HG02852 (cell line): ENCODE measurements at regions not wholly inside any gene's neighbourhood (a gene's known extent, or its start where the extent isn't known, plus 50 kb on each side); places are given as distances from the start of the nearest gene placed in this dataset.

ENCODE experiments used
- ATAC-seq: cut with Tn5 transposase; IDR thresholded peaks from one replicate; pipeline ENCODE4 v1.9.1; 2021; ENCODE audit warnings: mild to moderate bottlenecking, moderate library complexity; ENCODE audit not compliant: unreplicated experiment

- no peak for ATAC-seq
Measured at GRCh38 chr17:74104921-74105320, 98.6 kb upstream of the RPL38 start.

- ATAC-seq: no peak
Measured at GRCh38 chr17:74107107-74107506, 96.4 kb upstream of the RPL38 start.

- ATAC-seq: no peak
Measured at GRCh38 chr17:74108126-74108705, 95.3 kb upstream of the RPL38 start.

GRCh38 chr17:74110467-74110866 lies 93.0 kb upstream of the RPL38 start:
- ATAC-seq: no peak

- no peak for ATAC-seq
Measured at GRCh38 chr17:74113326-74113725, 90.2 kb upstream of the RPL38 start.

- ATAC-seq: no peak
Measured at GRCh38 chr17:74113952-74114351, 89.5 kb upstream of the RPL38 start.

GRCh38 chr17:74114881-74115470 lies 88.5 kb upstream of the RPL38 start:
- ATAC-seq: no peak

- ATAC-seq: no peak
Measured at GRCh38 chr17:74115586-74115985, 87.9 kb upstream of the RPL38 start.

- no peak for ATAC-seq
Measured at GRCh38 chr17:74116087-74116717, 87.3 kb upstream of the RPL38 start.

- no peak for ATAC-seq
Measured at GRCh38 chr17:74117087-74117698, 86.3 kb upstream of the RPL38 start.

GRCh38 chr17:74117999-74118421 lies 85.5 kb upstream of the RPL38 start:
- no peak for ATAC-seq

GRCh38 chr17:74118504-74118903 lies 85.0 kb upstream of the RPL38 start:
- ATAC-seq: no peak

- ATAC-seq: no peak
Measured at GRCh38 chr17:74119049-74119580, 84.4 kb upstream of the RPL38 start.

- ATAC-seq: no peak
Measured at GRCh38 chr17:74119965-74120364, 83.5 kb upstream of the RPL38 start.

GRCh38 chr17:74123350-74123749 lies 80.1 kb upstream of the RPL38 start:
- ATAC-seq: no peak

GRCh38 chr17:74123866-74124444 lies 79.5 kb upstream of the RPL38 start:
- ATAC-seq: no peak

- no peak for ATAC-seq
Measured at GRCh38 chr17:74125156-74125555, 78.3 kb upstream of the RPL38 start.

GRCh38 chr17:74126179-74126900 lies 77.1 kb upstream of the RPL38 start:
- no peak for ATAC-seq

GRCh38 chr17:74126959-74127358 lies 76.5 kb upstream of the RPL38 start:
- no peak for ATAC-seq

GRCh38 chr17:74128456-74129211 lies 74.8 kb upstream of the RPL38 start:
- no peak for ATAC-seq
